ENCODE measurements at regions not wholly inside any gene's neighbourhood (a gene's known extent, or its start where the extent isn't known, plus 50 kb on each side); places are given as distances from the start of the nearest gene placed in this dataset.

- H3K4me3 ChIP-seq (ENCODE audit: low read length), result no peak overlapping the region
- no peak for TF ChIP-seq CTCF (IDR thresholded peaks at IDR 0.05)
- 89% methylated on average over 3 of the region's 3 CpGs for WGBS (ENCODE audit: insufficient coverage)
- Mint-ChIP-seq H3K27ac (no peak overlapping the region), H3K36me3 (no peaks in the 10 kb centered on the region), H3K4me1 (no peaks in the 10 kb centered on the region), H3K9me3 (no peaks in the 10 kb centered on the region), H3K4me3 (no peak overlapping the region), H3K27me3 (ENCODE audit: low read depth in 2 of 2) (peaks cover 0 to 4% of the 10 kb centered on the region in 2 donors)
- no peak overlapping the region for H3K27ac ChIP-seq (ENCODE audit: low read length)
- DNase-seq, result no peak
- intact Hi-C loops (cut with micrococcal nuclease), result no loop called here
- H3K27me3 ChIP-seq (ENCODE audit: control insufficient read depth, insufficient read depth, low read length), result no peaks in the 10 kb centered on the region
- no peaks in the 10 kb centered on the region for H3K9me3 ChIP-seq (ENCODE audit: control insufficient read depth, insufficient read depth, low read length)
- H3K36me3 ChIP-seq (ENCODE audit: control insufficient read depth, insufficient read depth, low read length), result no peaks in the 10 kb centered on the region
- H3K4me1 ChIP-seq (ENCODE audit: control insufficient read depth, insufficient read depth, low read length), result no peaks in the 10 kb centered on the region
- ATAC-seq, result no peak
These were observed 53.8 kb upstream of the BOC start for GRCh38 chr3:113157408-113158030.

- no peaks in the 10 kb centered on the region for H3K27me3 ChIP-seq (ENCODE audit: control insufficient read depth, insufficient read depth, low read length)
- H3K27me3 Mint-ChIP-seq (ENCODE audit: low read depth in 2 of 2), result peaks cover 0 to 7% of the 10 kb centered on the region in 2 donors
- no peak overlapping the region for H3K4me3 ChIP-seq (ENCODE audit: low read length)
- H3K9me3 ChIP-seq (ENCODE audit: control insufficient read depth, insufficient read depth, low read length), result no peaks in the 10 kb centered on the region
- H3K36me3 Mint-ChIP-seq, result no peaks in the 10 kb centered on the region
- WGBS (ENCODE audit: insufficient coverage), result 86% methylated on average over 3 of the region's 4 CpGs
- H3K27ac ChIP-seq (ENCODE audit: low read length), result no peak overlapping the region
- H3K9me3 Mint-ChIP-seq, result no peaks in the 10 kb centered on the region
- intact Hi-C loops (cut with micrococcal nuclease), result no loop called here
- H3K4me1 ChIP-seq (ENCODE audit: control insufficient read depth, insufficient read depth, low read length), result no peaks in the 10 kb centered on the region
- no peaks in the 10 kb centered on the region for H3K36me3 ChIP-seq (ENCODE audit: control insufficient read depth, insufficient read depth, low read length)
- no peak for DNase-seq
- TF ChIP-seq CTCF (IDR thresholded peaks at IDR 0.05), result no peak
- H3K4me1 Mint-ChIP-seq, result no peaks in the 10 kb centered on the region
- ATAC-seq, result no peak
- H3K4me3 Mint-ChIP-seq, result no peak overlapping the region
- H3K27ac Mint-ChIP-seq, result no peak overlapping the region
These were observed 53.2 kb upstream of the BOC start for GRCh38 chr3:113158171-113158570.
